Mesenchymal stem cell (in vitro differentiated cells and primary cell): ENCODE measurements at regions not wholly inside any gene's neighbourhood (a gene's known extent, or its start where the extent isn't known, plus 50 kb on each side); places are given as distances from the start of the nearest gene placed in this dataset.
"Not testable (repeated sequence)": the region's sequence is repeated elsewhere in the genome, so short reads cannot be mapped to it uniquely, and the experiment has no call there.

ENCODE experiments used
- DNase-seq: peaks from one replicate; pipeline ENCODE4 v3.0.0-alpha.2; 2013
- H2AFZ ChIP-seq: one replicate; pipeline ENCODE4 v1.6.1; 2013; ENCODE audit warnings: low read depth, mild to moderate bottlenecking, control low read depth, inconsistent platforms, low read length, moderate library complexity
- H2AK5ac ChIP-seq: 2 replicates; pipeline ENCODE4 v1.6.1; 2013; ENCODE audit warnings: low read length, moderate library complexity, mild to moderate bottlenecking, inconsistent platforms; ENCODE audit not compliant: severe bottlenecking
- H2BK120ac ChIP-seq: one replicate; pipeline ENCODE4 v1.6.1; 2013; ENCODE audit warnings: low read depth, mild to moderate bottlenecking, inconsistent platforms, low read length, moderate library complexity
- H2BK12ac ChIP-seq, 2 experiments: one replicate each; pipeline ENCODE4 v1.6.1; 2013; ENCODE audit warnings: inconsistent platforms in 2 of 2, low read length in 2 of 2, mild to moderate bottlenecking in 2 of 2, moderate library complexity in 2 of 2, control low read depth in 1 of 2
- H2BK15ac ChIP-seq: one replicate; pipeline ENCODE4 v1.6.1; 2013; ENCODE audit warnings: mild to moderate bottlenecking, low read depth, inconsistent platforms; ENCODE audit not compliant: poor library complexity, severe bottlenecking
- H2BK5ac ChIP-seq: 2 replicates; pipeline ENCODE4 v1.6.1; 2013; ENCODE audit warnings: low read depth, mild to moderate bottlenecking, low read length, control low read depth, inconsistent platforms; ENCODE audit not compliant: poor library complexity, severe bottlenecking
- H3K14ac ChIP-seq, 2 experiments: one replicate each; pipeline ENCODE4 v1.6.1; 2013; ENCODE audit warnings: inconsistent platforms in 2 of 2, low read length in 2 of 2, control low read depth in 1 of 2, mild to moderate bottlenecking in 1 of 2, moderate library complexity in 1 of 2
- H3K18ac ChIP-seq, 2 experiments: one replicate each; pipeline ENCODE4 v1.6.1; 2013; ENCODE audit warnings: inconsistent platforms in 2 of 2, low read length in 2 of 2, control low read depth in 1 of 2, low read depth in 1 of 2, mild to moderate bottlenecking in 1 of 2
- H3K23ac ChIP-seq, 2 experiments: one replicate each; pipeline ENCODE4 v1.6.1; 2013; ENCODE audit warnings: inconsistent platforms in 2 of 2, low read length in 2 of 2, mild to moderate bottlenecking in 2 of 2, moderate library complexity in 2 of 2, control low read depth in 1 of 2
- H3K27ac ChIP-seq: 2 replicates; pipeline ENCODE4 v1.5.1; 2013; ENCODE audit warnings: mild to moderate bottlenecking, moderate library complexity, low read length, control low read depth, inconsistent platforms; ENCODE audit not compliant: poor library complexity, severe bottlenecking
- H3K27me3 ChIP-seq, 2 experiments: 2 replicates each; pipeline versions ENCODE4 v1.6.1 to v1.7.0; 2013; ENCODE audit warnings: low read length in 2 of 2, mild to moderate bottlenecking in 2 of 2, moderate library complexity in 2 of 2, control low read depth in 1 of 2, inconsistent platforms in 1 of 2; ENCODE audit not compliant: control insufficient read depth in 1 of 2, insufficient read depth in 1 of 2
- H3K36me3 ChIP-seq, 2 experiments: 2 replicates each; pipeline versions ENCODE4 v1.6.1 to v1.7.0; 2013; ENCODE audit warnings: low read length in 2 of 2, control low read depth in 1 of 2, inconsistent platforms in 1 of 2, low read depth in 1 of 2, mild to moderate bottlenecking in 1 of 2; ENCODE audit not compliant: insufficient read depth in 2 of 2, control insufficient read depth in 1 of 2
- H3K4ac ChIP-seq, 2 experiments: one replicate each; pipeline ENCODE4 v1.6.1; 2013; ENCODE audit warnings: inconsistent platforms in 2 of 2, low read length in 2 of 2, mild to moderate bottlenecking in 2 of 2, moderate library complexity in 2 of 2, control low read depth in 1 of 2, low read depth in 1 of 2
- H3K4me1 ChIP-seq: 2 replicates; pipeline ENCODE4 v1.6.1; 2013; ENCODE audit warnings: low read depth, low read length, control low read depth; ENCODE audit not compliant: control insufficient read depth, insufficient read depth
- H3K4me2 ChIP-seq: 2 replicates; pipeline ENCODE4 v1.6.1; 2013; ENCODE audit warnings: low read length, mild to moderate bottlenecking, inconsistent platforms; ENCODE audit not compliant: poor library complexity, severe bottlenecking
- H3K4me3 ChIP-seq, 2 experiments: 2 replicates each; pipeline versions ENCODE4 v1.5.1 to v1.7.0; 2013; ENCODE audit warnings: low read length in 2 of 2, mild to moderate bottlenecking in 2 of 2, control low read depth in 1 of 2, low read depth in 1 of 2; ENCODE audit not compliant: insufficient read depth in 1 of 2
- H3K79me1 ChIP-seq: replicated peaks from 2 replicates; pipeline ENCODE4 v1.6.1; 2013; ENCODE audit warnings: mild to moderate bottlenecking, control low read depth, low read length, inconsistent platforms; ENCODE audit not compliant: poor library complexity, severe bottlenecking
- H3K9ac ChIP-seq: 2 replicates; pipeline ENCODE4 v1.7.0; 2013; ENCODE audit warnings: mild to moderate bottlenecking, low read length, moderate library complexity
- H3K9me3 ChIP-seq: 2 replicates; pipeline ENCODE4 v1.7.0; 2013; ENCODE audit warnings: mild to moderate bottlenecking, low read length; ENCODE audit not compliant: control insufficient read depth
- H4K8ac ChIP-seq: one replicate; pipeline ENCODE4 v1.6.1; 2013; ENCODE audit warnings: inconsistent platforms, mild to moderate bottlenecking, low read length, moderate library complexity
- H4K91ac ChIP-seq: one replicate; pipeline ENCODE4 v1.6.1; 2013; ENCODE audit warnings: mild to moderate bottlenecking, low read length, inconsistent platforms
- WGBS: methylation state at CpG from one replicate; pipeline ENCODE4 v1.1.7; 2013; ENCODE audit warnings: mixed read lengths; 5-methylcytosine and 5-hydroxymethylcytosine counted together

DNA sequence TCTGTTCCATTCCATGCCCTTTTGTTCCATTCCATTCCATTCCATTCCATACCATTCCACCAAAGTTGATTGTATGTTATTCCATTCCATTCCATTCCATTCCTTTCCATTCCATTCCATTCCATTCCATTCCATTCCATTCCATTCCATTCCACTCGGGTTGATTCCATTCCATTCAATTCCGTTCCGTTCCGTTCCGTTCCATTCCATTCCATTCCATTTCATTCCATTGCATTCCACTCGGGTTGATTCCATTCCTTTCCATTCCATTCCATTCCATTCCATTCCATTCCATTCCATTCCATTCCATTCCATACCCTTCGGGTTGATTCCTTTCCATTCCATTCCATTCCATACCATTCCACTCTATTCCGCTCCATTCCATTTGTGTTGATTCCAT is 143.8 kb downstream of the CWH43 start:
- not testable (repeated sequence) for H4K8ac ChIP-seq, H3K4me2 ChIP-seq, H2BK120ac ChIP-seq, DNase-seq, H3K79me1 ChIP-seq, H4K91ac ChIP-seq, H2BK15ac ChIP-seq, H2AFZ ChIP-seq, H3K9me3 ChIP-seq, H3K27ac ChIP-seq, H3K14ac ChIP-seq, H3K36me3 ChIP-seq, H3K4ac ChIP-seq, H2BK5ac ChIP-seq, H3K9ac ChIP-seq, H3K4me3 ChIP-seq, H3K23ac ChIP-seq, H3K4me1 ChIP-seq, H3K27me3 ChIP-seq, H3K18ac ChIP-seq, H2BK12ac ChIP-seq, H2AK5ac ChIP-seq
- WGBS = 44% methylated on average over 8 of the region's 8 CpGs

- H3K36me3 ChIP-seq, H2BK12ac ChIP-seq, H2BK15ac ChIP-seq, H3K9ac ChIP-seq, H3K18ac ChIP-seq, H3K23ac ChIP-seq, H3K14ac ChIP-seq, H3K27ac ChIP-seq, H3K27me3 ChIP-seq, H3K79me1 ChIP-seq, H3K4me2 ChIP-seq, H2BK5ac ChIP-seq, H2AK5ac ChIP-seq, H2AFZ ChIP-seq, H3K4ac ChIP-seq, H2BK120ac ChIP-seq, DNase-seq, H3K4me1 ChIP-seq, H3K9me3 ChIP-seq, H4K8ac ChIP-seq, H4K91ac ChIP-seq, H3K4me3 ChIP-seq: not testable (repeated sequence)
- under 1% methylated on average over 3 of the region's 7 CpGs for WGBS
Observed at GRCh38 chr4:49130724-49131123, 144.6 kb downstream of the CWH43 start.

- not testable (repeated sequence) for H2AK5ac ChIP-seq, H3K4me3 ChIP-seq, H3K4me2 ChIP-seq, H4K8ac ChIP-seq, H4K91ac ChIP-seq, H3K36me3 ChIP-seq, H2BK5ac ChIP-seq, H3K18ac ChIP-seq, H2AFZ ChIP-seq, H3K27me3 ChIP-seq, H3K23ac ChIP-seq, H2BK15ac ChIP-seq, H2BK120ac ChIP-seq, H2BK12ac ChIP-seq, H3K9me3 ChIP-seq, H3K9ac ChIP-seq, H3K14ac ChIP-seq, H3K79me1 ChIP-seq, H3K4me1 ChIP-seq, H3K27ac ChIP-seq, DNase-seq, H3K4ac ChIP-seq
- 37% methylated on average over 8 of the region's 10 CpGs for WGBS
Observed at GRCh38 chr4:49137043-49137442, 151.0 kb downstream of the CWH43 start.

DNA sequence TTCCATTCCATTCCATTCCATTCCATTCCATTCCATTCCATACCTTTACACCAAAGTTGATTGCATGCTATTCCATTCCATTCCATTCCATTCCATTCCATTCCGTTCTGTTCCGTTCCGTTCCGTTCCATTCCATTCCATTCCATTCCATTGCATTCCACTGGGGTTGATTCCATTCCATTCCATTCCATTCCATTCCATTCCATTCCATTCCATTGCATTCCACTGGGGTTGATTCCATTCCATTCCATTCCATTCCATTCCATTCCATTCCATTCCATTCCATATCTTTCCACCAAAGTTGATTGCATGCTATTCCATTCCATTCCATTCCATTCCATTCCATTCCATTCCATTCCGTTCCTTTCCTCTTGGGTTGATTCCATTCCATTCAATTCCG is 151.9 kb downstream of the CWH43 start:
- not testable (repeated sequence) for H3K4me1 ChIP-seq, H2BK120ac ChIP-seq, H3K4me2 ChIP-seq, H3K4ac ChIP-seq, H3K27ac ChIP-seq, H2AFZ ChIP-seq, H3K36me3 ChIP-seq, DNase-seq, H2BK15ac ChIP-seq, H4K8ac ChIP-seq, H4K91ac ChIP-seq, H2BK5ac ChIP-seq, H3K4me3 ChIP-seq, H2BK12ac ChIP-seq, H3K23ac ChIP-seq, H3K9me3 ChIP-seq, H3K27me3 ChIP-seq, H3K79me1 ChIP-seq, H3K9ac ChIP-seq, H2AK5ac ChIP-seq, H3K18ac ChIP-seq, H3K14ac ChIP-seq
- WGBS = 9% methylated on average over 5 of the region's 6 CpGs
